ENCODE measurements at regions not wholly inside any gene's neighbourhood (a gene's known extent, or its start where the extent isn't known, plus 50 kb on each side); places are given as distances from the start of the nearest gene placed in this dataset.

DNA sequence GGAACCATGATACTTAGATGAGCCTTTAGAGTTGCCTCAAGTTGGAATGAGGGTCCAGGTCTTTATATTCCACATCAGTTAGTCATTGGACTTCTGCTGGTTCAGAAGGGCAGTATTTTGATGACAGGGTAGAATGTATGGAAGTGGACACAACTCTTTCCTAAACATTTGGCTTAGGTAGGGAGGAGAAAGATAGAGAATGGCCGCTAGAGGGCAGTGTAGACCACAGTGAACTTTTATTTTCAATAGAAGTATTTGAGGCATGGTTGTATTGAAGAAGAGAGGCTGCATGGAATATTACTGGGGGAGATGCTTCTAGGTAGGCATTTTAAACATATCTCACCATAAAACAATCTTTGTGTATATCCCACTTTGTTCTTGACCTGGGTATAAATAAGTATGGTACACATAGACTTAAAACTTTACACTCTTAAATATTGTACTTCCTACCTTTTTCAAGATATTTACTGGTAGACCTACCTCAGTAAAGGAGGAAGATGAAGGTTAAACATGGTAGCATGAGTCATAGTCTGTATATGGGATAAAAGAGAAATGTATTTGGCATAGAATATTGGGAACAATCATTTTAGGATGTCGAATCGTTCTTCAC lies 497.6 kb upstream of the FAM98A start:
- no peaks in the 10 kb centered on the region for H3K9me3 ChIP-seq (ENCODE audit: insufficient read depth, low read length)
- no peak overlapping the region for H3K27ac ChIP-seq (ENCODE audit: low read depth, low read length)
- H3K4me3 ChIP-seq (ENCODE audit: insufficient read depth, low read length, poor library complexity, severe bottlenecking) = no peak overlapping the region
- H2AFZ ChIP-seq (ENCODE audit: low read depth, low read length, severe bottlenecking) = no peak overlapping the region
- TF ChIP-seq CTCF (IDR thresholded peaks at IDR 0.05; ENCODE audit: insufficient read depth, low read length, poor library complexity, severe bottlenecking) (peak; percentile 83), EZH2phosphoT487 (conservative IDR thresholded peaks at IDR 0.05; ENCODE audit: low read length) (no peak)
- no peaks in the 10 kb centered on the region for H3F3A ChIP-seq (ENCODE audit: insufficient read depth)
- H3K79me2 ChIP-seq (ENCODE audit: insufficient read depth, low read length) = no peaks in the 10 kb centered on the region
- H3K27me3 ChIP-seq (ENCODE audit: low read length) = no peaks in the 10 kb centered on the region
- no peak overlapping the region for H3K9ac ChIP-seq (ENCODE audit: low read length)
- no peaks in the 10 kb centered on the region for H3K9me2 ChIP-seq (replicated peaks; ENCODE audit: insufficient read depth, low read length)
- no peaks in the 10 kb centered on the region for H4K20me1 ChIP-seq (ENCODE audit: low read depth, low read length)
- H3K4me2 ChIP-seq (ENCODE audit: low read depth, low read length, poor library complexity, severe bottlenecking) = no peak overlapping the region
- no peaks in the 10 kb centered on the region for H3K36me3 ChIP-seq (ENCODE audit: low read length)

DNA sequence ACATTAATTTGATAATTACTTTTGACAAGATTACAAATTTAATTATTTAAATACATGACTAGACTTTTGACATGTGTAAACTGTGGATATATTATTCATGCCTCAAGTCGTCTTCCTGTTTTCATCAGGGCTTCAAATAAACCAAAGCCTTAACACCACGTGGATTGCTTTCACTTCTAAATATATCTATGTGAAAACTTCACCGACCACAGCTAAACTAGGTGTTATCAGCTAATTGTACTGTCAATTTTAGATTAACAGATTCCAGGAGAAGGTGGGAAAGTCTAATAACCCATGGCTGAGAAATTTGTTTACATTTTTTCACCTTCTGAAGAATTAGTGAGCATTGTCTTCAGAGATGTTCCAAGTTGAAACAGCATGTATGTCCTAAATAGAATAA lies 494.7 kb upstream of the FAM98A start:
- no peaks in the 10 kb centered on the region for H3K27me3 ChIP-seq (ENCODE audit: low read length)
- H2AFZ ChIP-seq (ENCODE audit: low read depth, low read length, severe bottlenecking) = no peak overlapping the region
- no peaks in the 10 kb centered on the region for H4K20me1 ChIP-seq (ENCODE audit: low read depth, low read length)
- H3F3A ChIP-seq (ENCODE audit: insufficient read depth) = no peaks in the 10 kb centered on the region
- H3K9me3 ChIP-seq (ENCODE audit: insufficient read depth, low read length) = no peaks in the 10 kb centered on the region
- no peak overlapping the region for H3K9ac ChIP-seq (ENCODE audit: low read length)
- H3K4me2 ChIP-seq (ENCODE audit: low read depth, low read length, poor library complexity, severe bottlenecking) = no peak overlapping the region
- no peak overlapping the region for H3K27ac ChIP-seq (ENCODE audit: low read depth, low read length)
- H3K36me3 ChIP-seq (ENCODE audit: low read length) = no peaks in the 10 kb centered on the region
- TF ChIP-seq EZH2phosphoT487 (conservative IDR thresholded peaks at IDR 0.05; ENCODE audit: low read length) (no peak), CTCF (IDR thresholded peaks at IDR 0.05; ENCODE audit: insufficient read depth, low read length, poor library complexity, severe bottlenecking) (no peak)
- no peaks in the 10 kb centered on the region for H3K79me2 ChIP-seq (ENCODE audit: insufficient read depth, low read length)
- H3K4me3 ChIP-seq (ENCODE audit: insufficient read depth, low read length, poor library complexity, severe bottlenecking) = no peak overlapping the region
- no peaks in the 10 kb centered on the region for H3K9me2 ChIP-seq (replicated peaks; ENCODE audit: insufficient read depth, low read length)

DNA sequence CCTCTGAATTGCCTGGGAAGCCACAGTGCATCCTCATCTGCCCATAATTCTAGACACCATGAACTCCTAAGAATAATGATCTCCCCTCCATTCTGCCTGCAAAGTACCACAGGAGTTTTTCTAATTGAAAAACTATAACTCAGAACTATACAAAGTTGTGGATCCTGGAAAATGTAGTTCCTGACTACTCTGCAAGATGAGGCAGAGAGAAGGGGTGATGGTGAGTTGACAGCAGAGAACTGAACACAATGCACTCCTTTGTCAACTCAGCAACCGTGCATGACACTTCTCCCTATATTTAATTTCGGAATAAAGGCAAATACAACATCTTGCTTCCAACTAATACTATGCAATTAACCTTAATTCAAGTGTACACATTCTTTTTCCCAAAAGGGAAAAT lies 471.1 kb upstream of the FAM98A start:
- no peaks in the 10 kb centered on the region for H3K27me3 ChIP-seq (ENCODE audit: low read length)
- H3F3A ChIP-seq (ENCODE audit: insufficient read depth) = no peaks in the 10 kb centered on the region
- no peak for TF ChIP-seq EZH2phosphoT487 (conservative IDR thresholded peaks at IDR 0.05; ENCODE audit: low read length)
- TF ChIP-seq CTCF (IDR thresholded peaks at IDR 0.05; ENCODE audit: insufficient read depth, low read length, poor library complexity, severe bottlenecking) = no peak
- H3K36me3 ChIP-seq (ENCODE audit: low read length) = no peaks in the 10 kb centered on the region
- H4K20me1 ChIP-seq (ENCODE audit: low read depth, low read length) = no peaks in the 10 kb centered on the region
- H3K4me2 ChIP-seq (ENCODE audit: low read depth, low read length, poor library complexity, severe bottlenecking) = no peak overlapping the region
- H2AFZ ChIP-seq (ENCODE audit: low read depth, low read length, severe bottlenecking) = no peak overlapping the region
- H3K79me2 ChIP-seq (ENCODE audit: insufficient read depth, low read length) = no peaks in the 10 kb centered on the region
- H3K27ac ChIP-seq (ENCODE audit: low read depth, low read length) = no peak overlapping the region
- no peak overlapping the region for H3K9ac ChIP-seq (ENCODE audit: low read length)
- no peak overlapping the region for H3K4me3 ChIP-seq (ENCODE audit: insufficient read depth, low read length, poor library complexity, severe bottlenecking)
- no peaks in the 10 kb centered on the region for H3K9me2 ChIP-seq (replicated peaks; ENCODE audit: insufficient read depth, low read length)
- H3K9me3 ChIP-seq (ENCODE audit: insufficient read depth, low read length) = no peaks in the 10 kb centered on the region

All from SU-DHL-6 (cell line).